ENCODE measurements at regions not wholly inside any gene's neighbourhood (a gene's known extent, or its start where the extent isn't known, plus 50 kb on each side); places are given as distances from the start of the nearest gene placed in this dataset.

GRCh38 chr1:172980971-172981370 lies 69.8 kb downstream of the TNFSF18 start:
- no peak for DNase-seq (ENCODE audit: low spot score)
